ENCODE measurements at regions not wholly inside any gene's neighbourhood (a gene's known extent, or its start where the extent isn't known, plus 50 kb on each side); places are given as distances from the start of the nearest gene placed in this dataset.

DNA sequence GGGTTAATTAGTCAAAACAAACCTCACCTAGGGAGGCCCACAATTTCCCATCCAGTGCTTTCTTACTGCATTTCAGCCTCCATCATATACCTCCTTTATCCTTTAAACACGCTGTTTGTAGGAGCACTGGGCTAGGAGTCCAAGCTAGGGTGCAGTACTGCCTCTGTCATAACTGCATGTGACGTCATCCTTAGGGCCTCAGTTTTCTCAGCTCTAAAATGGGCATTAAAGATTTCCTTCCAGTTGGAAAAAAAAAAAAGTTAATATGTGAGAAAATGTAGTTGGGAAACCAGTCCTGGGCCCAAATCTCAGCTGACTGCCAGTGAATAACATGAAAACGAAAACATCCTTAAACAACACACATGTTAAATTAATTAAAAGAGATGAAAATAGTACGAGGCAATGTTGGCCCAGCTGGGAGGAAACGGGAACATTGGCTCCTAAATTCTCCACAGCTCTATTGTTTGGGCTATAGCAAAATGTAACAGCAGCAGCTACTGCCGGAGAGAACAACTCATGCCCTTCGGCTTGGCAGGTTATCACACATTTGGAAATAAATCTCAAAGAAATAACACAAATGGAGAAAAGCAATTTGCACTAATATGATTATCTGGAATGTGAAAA is 79.9 kb upstream of the CCDC167 start:
- TF ChIP-seq, protein P1, sequence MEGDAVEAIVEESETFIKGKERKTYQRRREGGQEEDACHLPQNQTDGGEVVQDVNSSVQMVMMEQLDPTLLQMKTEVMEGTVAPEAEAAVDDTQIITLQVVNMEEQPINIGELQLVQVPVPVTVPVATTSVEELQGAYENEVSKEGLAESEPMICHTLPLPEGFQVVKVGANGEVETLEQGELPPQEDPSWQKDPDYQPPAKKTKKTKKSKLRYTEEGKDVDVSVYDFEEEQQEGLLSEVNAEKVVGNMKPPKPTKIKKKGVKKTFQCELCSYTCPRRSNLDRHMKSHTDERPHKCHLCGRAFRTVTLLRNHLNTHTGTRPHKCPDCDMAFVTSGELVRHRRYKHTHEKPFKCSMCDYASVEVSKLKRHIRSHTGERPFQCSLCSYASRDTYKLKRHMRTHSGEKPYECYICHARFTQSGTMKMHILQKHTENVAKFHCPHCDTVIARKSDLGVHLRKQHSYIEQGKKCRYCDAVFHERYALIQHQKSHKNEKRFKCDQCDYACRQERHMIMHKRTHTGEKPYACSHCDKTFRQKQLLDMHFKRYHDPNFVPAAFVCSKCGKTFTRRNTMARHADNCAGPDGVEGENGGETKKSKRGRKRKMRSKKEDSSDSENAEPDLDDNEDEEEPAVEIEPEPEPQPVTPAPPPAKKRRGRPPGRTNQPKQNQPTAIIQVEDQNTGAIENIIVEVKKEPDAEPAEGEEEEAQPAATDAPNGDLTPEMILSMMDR (IDR thresholded peaks at IDR 0.05): no peak
- TF ChIP-seq POLR2A (IDR thresholded peaks at IDR 0.05) (no peak), EP300 (IDR thresholded peaks at IDR 0.05; ENCODE audit: low read depth) (no peak)
